HEK293 (cell line): ENCODE measurements at regions not wholly inside any gene's neighbourhood (a gene's known extent, or its start where the extent isn't known, plus 50 kb on each side); places are given as distances from the start of the nearest gene placed in this dataset.

Source experiments
- CTCF ChIA-PET: fragments of 350-600 bp; formaldehyde crosslinking; extraction: SDS; loops from one replicate; lab custom pipeline; 2021; ENCODE audit warnings: antibody characterized with exemption; lab: Yijun Ruan, JAX
- POLR2A ChIA-PET: fragments of 300-600 bp; formaldehyde crosslinking; extraction: SDS; loops from one replicate; lab custom pipeline; 2020; ENCODE audit warnings: antibody characterized with exemption, inconsistent platforms; lab: Yijun Ruan, JAX
- H3K27ac ChIP-seq: fragments of 200-500 bp; sonication (Bioruptor generic); 2 replicates; pipeline ENCODE4 v1.5.1; 2014; ENCODE audit warnings: low read depth, low read length, control low read depth, inconsistent platforms; ENCODE audit errors: extremely low read depth
- H3K36me3 ChIP-seq, 2 experiments: fragments of 200-500 bp in 1 of 2; sonication (Bioruptor generic) in 1 of 2; 1 replicate in 1 of 2; 2 replicates in 1 of 2; pipeline ENCODE4 v1.5.1; 2014 to 2017; ENCODE audit warnings: inconsistent platforms in 2 of 2, low read length in 2 of 2; ENCODE audit not compliant: control insufficient read depth in 2 of 2, insufficient read depth in 1 of 2
- H3K4me1 ChIP-seq: fragments of 200-500 bp; sonication (Bioruptor generic); 2 replicates; pipeline ENCODE4 v1.5.1; 2014; ENCODE audit warnings: mild to moderate bottlenecking, low read length, inconsistent platforms; ENCODE audit not compliant: control insufficient read depth, insufficient read depth
- H3K4me3 ChIP-seq: 2 replicates; pipeline ENCODE4 v1.5.1; 2011; ENCODE audit warnings: low read depth, mild to moderate bottlenecking, control low read depth, low read length, moderate library complexity
- H3K9me3 ChIP-seq: fragments of 200-500 bp; sonication (Bioruptor generic); 2 replicates; pipeline ENCODE4 v1.5.1; 2014; ENCODE audit warnings: low read depth, low read length, inconsistent platforms; ENCODE audit not compliant: control insufficient read depth, insufficient read depth
- GLI2 ChIP-seq: fragments of 450-650 bp; formaldehyde crosslinking; IDR thresholded peaks from 2 replicates; pipeline ENCODE4; 2017; ENCODE audit warnings: missing biosample characterization, missing genetic modification characterization, low read depth, borderline replicate concordance
- GLIS2 ChIP-seq: fragments of 450-650 bp; formaldehyde crosslinking; IDR thresholded peaks from 2 replicates; pipeline ENCODE4 v1.5.1; 2016; ENCODE audit warnings: missing biosample characterization, missing genetic modification characterization
- REPIN1 ChIP-seq: fragments of 450-650 bp; formaldehyde crosslinking; IDR thresholded peaks from 2 replicates; pipeline ENCODE4 v1.5.1; 2017; ENCODE audit warnings: missing biosample characterization, missing genetic modification characterization, low read depth
- ZBTB1 ChIP-seq: fragments of 450-650 bp; formaldehyde crosslinking; IDR thresholded peaks from 2 replicates; pipeline ENCODE4 v1.5.1; 2016; ENCODE audit warnings: missing biosample characterization, missing genetic modification characterization
- ZBTB17 ChIP-seq: fragments of 450-650 bp; formaldehyde crosslinking; IDR thresholded peaks from 2 replicates; pipeline ENCODE4 v1.5.1; 2016; ENCODE audit warnings: missing biosample characterization, missing genetic modification characterization
- ZEB2 ChIP-seq: fragments of 450-650 bp; formaldehyde crosslinking; IDR thresholded peaks from 2 replicates; pipeline ENCODE4 v1.5.1; 2016; ENCODE audit warnings: missing biosample characterization, missing genetic modification characterization
- ZFP69B ChIP-seq: fragments of 450-650 bp; formaldehyde crosslinking; IDR thresholded peaks from 2 replicates; pipeline ENCODE4 v1.5.1; 2016; ENCODE audit warnings: missing biosample characterization, missing genetic modification characterization
- ZIC2 ChIP-seq: fragments of 450-650 bp; formaldehyde crosslinking; IDR thresholded peaks from 2 replicates; pipeline ENCODE4 v1.5.1; 2016; ENCODE audit warnings: missing biosample characterization, missing genetic modification characterization
- ZNF169 ChIP-seq: fragments of 450-650 bp; formaldehyde crosslinking; IDR thresholded peaks from 2 replicates; pipeline ENCODE4 v1.5.1; 2016; ENCODE audit warnings: missing biosample characterization, missing genetic modification characterization
- ZNF174 ChIP-seq: fragments of 450-650 bp; formaldehyde crosslinking; IDR thresholded peaks from 2 replicates; pipeline ENCODE4 v1.5.0; 2017; ENCODE audit warnings: missing biosample characterization, mild to moderate bottlenecking, missing genetic modification characterization
- ZNF221 ChIP-seq: fragments of 450-650 bp; formaldehyde crosslinking; IDR thresholded peaks from 2 replicates; pipeline ENCODE4 v1.5.1; 2017; ENCODE audit warnings: missing biosample characterization, missing genetic modification characterization, borderline replicate concordance
- ZNF324 ChIP-seq: fragments of 450-650 bp; formaldehyde crosslinking; IDR thresholded peaks from 2 replicates; pipeline ENCODE4 v1.5.1; 2016; ENCODE audit warnings: missing biosample characterization, missing genetic modification characterization
- ZNF404 ChIP-seq: fragments of 450-650 bp; formaldehyde crosslinking; IDR thresholded peaks from 2 replicates; pipeline ENCODE4 v1.5.1; 2017; ENCODE audit warnings: missing biosample characterization, missing genetic modification characterization
- ZNF549 ChIP-seq: fragments of 450-650 bp; IDR thresholded peaks from 2 replicates; pipeline ENCODE4 v1.5.1; 2018; ENCODE audit warnings: missing biosample characterization, missing genetic modification characterization, mild to moderate bottlenecking, inconsistent platforms, moderate library complexity
- ZNF571 ChIP-seq: fragments of 450-650 bp; formaldehyde crosslinking; IDR thresholded peaks from 2 replicates; pipeline ENCODE4 v1.5.0; 2017; ENCODE audit warnings: missing biosample characterization, missing genetic modification characterization
- ZNF585B ChIP-seq: fragments of 450-650 bp; formaldehyde crosslinking; IDR thresholded peaks from 2 replicates; pipeline ENCODE4 v1.5.1; 2016; ENCODE audit warnings: missing biosample characterization, missing genetic modification characterization
- ZNF677 ChIP-seq: fragments of 450-650 bp; IDR thresholded peaks from 2 replicates; pipeline ENCODE4 v1.5.0; 2018; ENCODE audit warnings: missing biosample characterization, mild to moderate bottlenecking, missing genetic modification characterization, moderate library complexity
- ZXDB ChIP-seq: fragments of 450-650 bp; formaldehyde crosslinking; IDR thresholded peaks from 2 replicates; pipeline ENCODE4 v1.5.1; 2016; ENCODE audit warnings: missing biosample characterization, missing genetic modification characterization
- TF ChIP-seq, protein P1 (sequence below): fragments of 450-650 bp; formaldehyde crosslinking; optimal IDR thresholded peaks from 2 replicates; pipeline ENCODE3; 2016; ENCODE audit warnings: missing biosample characterization, mild to moderate bottlenecking, missing genetic modification characterization
- TF ChIP-seq, protein P2 (sequence below): fragments of 450-650 bp; formaldehyde crosslinking; IDR thresholded peaks from 2 replicates; pipeline ENCODE4 v1.5.1; 2016; ENCODE audit warnings: missing biosample characterization, missing genetic modification characterization
- TF ChIP-seq, protein P3 (sequence below): fragments of 450-650 bp; formaldehyde crosslinking; IDR thresholded peaks from 2 replicates; pipeline ENCODE4 v1.5.1; 2016; ENCODE audit warnings: missing biosample characterization, missing genetic modification characterization
- TF ChIP-seq, protein P4 (sequence below): sonication (generic); formaldehyde crosslinking; IDR thresholded peaks from 2 replicates; pipeline ENCODE4 v1.8.1; 2022; ENCODE audit warnings: mild to moderate bottlenecking, moderate library complexity, missing genetic modification reagents
- TF ChIP-seq, protein P5 (sequence below): fragments of 450-650 bp; formaldehyde crosslinking; IDR thresholded peaks from 2 replicates; pipeline ENCODE4 v1.5.1; 2016; ENCODE audit warnings: missing biosample characterization, missing genetic modification characterization
- TF ChIP-seq, protein P6 (sequence below): fragments of 450-650 bp; formaldehyde crosslinking; IDR thresholded peaks from 2 replicates; pipeline ENCODE4 v1.5.1; 2016; ENCODE audit warnings: missing biosample characterization, missing genetic modification characterization
- TF ChIP-seq, protein P7 (sequence below): fragments of 450-650 bp; formaldehyde crosslinking; IDR thresholded peaks from 2 replicates; pipeline ENCODE4 v1.5.1; 2016; ENCODE audit warnings: missing biosample characterization, missing genetic modification characterization

DNA sequence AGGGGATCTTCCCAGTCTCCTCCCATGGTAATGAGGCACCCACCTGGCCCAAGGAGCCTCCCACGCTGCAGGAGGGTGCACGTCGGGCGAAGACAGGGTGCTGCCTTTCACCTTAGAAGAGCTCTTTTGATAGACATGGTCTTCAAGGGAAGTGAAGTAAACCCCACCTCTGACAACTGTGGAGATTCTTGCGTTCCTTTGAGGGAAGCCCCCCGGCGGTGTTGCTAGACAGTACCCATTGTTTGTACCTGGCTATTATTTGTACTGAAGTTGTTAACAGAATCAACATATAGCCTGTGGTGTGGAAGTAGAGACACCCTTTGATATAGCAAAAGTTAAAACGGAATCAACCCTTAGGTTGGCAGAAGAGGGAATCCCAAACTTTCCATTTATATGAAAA, 648.0 kb downstream of the GALR1 start (continued):
- TF ChIP-seq ZNF404 (tag by site-specific recombination), result no peak
- no peak for TF ChIP-seq ZBTB1 (tag by site-specific recombination)
- no peak for TF ChIP-seq ZNF677 (tag by site-specific recombination)
- TF ChIP-seq GLI2 (tag by site-specific recombination), result no peak
- TF ChIP-seq ZBTB17, result no peak
- TF ChIP-seq ZXDB (tag by site-specific recombination), result no peak
- no peak for TF ChIP-seq ZIC2 (tag by site-specific recombination)
- no peak for TF ChIP-seq ZNF169 (tag by site-specific recombination)
- no peak for TF ChIP-seq ZNF585B (tag by site-specific recombination)

DNA sequence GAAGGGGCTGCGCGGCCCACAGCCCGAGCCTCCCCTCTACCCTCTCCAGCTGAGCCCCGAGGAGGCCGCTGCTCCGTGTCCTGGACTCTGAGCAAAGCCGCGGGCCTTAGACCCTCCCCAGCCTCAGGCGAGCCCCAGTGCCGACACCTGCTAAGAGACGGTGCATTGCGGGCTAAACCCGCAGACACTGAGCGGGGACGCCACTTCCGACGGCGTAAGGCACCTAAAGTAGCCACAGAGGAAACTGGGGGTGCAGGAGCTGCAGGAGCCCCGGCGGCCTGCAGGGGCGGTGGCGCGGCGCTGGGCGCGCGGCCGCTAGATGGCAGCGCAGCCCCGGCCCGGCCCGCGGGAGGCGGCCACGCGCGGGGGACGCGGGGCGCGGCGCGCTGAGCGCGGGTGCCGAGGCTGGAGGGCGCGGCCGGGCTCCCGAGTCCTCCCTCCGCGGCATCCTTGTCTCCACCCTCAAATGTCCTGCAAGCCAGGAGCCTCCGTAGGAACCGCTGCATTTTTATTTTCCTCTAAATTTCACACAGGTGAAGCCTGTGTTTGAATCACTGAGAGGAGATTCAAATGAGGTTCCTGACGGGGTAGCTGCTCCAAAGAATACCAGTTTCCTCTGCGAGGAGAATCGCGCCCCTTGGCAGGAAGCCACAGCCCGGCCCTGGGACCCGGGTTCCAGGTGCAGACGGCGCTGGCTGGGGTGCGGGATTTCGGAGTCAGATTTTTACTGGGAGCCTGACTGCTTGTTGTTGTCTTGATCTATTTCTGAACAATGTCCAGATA, 650.5 kb downstream of the GALR1 start:
- ChIA-PET POLR2A (no interaction called here), CTCF (interaction anchor here (0.5 to 1.4 kb wide), 8 partner anchors 8 to 1475 kb away, joined by 3 to 4 read pairs (median 4); no protein-coding TSS in a partner anchor)
- TF ChIP-seq, protein P1, sequence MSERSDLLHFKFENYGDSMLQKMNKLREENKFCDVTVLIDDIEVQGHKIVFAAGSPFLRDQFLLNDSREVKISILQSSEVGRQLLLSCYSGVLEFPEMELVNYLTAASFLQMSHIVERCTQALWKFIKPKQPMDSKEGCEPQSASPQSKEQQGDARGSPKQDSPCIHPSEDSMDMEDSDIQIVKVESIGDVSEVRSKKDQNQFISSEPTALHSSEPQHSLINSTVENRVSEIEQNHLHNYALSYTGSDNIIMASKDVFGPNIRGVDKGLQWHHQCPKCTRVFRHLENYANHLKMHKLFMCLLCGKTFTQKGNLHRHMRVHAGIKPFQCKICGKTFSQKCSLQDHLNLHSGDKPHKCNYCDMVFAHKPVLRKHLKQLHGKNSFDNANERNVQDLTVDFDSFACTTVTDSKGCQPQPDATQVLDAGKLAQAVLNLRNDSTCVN (tag by site-specific recombination), result peak; percentile 2
- TF ChIP-seq, protein P2, sequence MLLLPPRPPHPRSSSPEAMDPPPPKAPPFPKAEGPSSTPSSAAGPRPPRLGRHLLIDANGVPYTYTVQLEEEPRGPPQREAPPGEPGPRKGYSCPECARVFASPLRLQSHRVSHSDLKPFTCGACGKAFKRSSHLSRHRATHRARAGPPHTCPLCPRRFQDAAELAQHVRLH (tag by site-specific recombination), result no peak
- TF ChIP-seq, protein P3, sequence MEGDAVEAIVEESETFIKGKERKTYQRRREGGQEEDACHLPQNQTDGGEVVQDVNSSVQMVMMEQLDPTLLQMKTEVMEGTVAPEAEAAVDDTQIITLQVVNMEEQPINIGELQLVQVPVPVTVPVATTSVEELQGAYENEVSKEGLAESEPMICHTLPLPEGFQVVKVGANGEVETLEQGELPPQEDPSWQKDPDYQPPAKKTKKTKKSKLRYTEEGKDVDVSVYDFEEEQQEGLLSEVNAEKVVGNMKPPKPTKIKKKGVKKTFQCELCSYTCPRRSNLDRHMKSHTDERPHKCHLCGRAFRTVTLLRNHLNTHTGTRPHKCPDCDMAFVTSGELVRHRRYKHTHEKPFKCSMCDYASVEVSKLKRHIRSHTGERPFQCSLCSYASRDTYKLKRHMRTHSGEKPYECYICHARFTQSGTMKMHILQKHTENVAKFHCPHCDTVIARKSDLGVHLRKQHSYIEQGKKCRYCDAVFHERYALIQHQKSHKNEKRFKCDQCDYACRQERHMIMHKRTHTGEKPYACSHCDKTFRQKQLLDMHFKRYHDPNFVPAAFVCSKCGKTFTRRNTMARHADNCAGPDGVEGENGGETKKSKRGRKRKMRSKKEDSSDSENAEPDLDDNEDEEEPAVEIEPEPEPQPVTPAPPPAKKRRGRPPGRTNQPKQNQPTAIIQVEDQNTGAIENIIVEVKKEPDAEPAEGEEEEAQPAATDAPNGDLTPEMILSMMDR (tag by site-specific recombination), result no peak
- TF ChIP-seq, protein P4, sequence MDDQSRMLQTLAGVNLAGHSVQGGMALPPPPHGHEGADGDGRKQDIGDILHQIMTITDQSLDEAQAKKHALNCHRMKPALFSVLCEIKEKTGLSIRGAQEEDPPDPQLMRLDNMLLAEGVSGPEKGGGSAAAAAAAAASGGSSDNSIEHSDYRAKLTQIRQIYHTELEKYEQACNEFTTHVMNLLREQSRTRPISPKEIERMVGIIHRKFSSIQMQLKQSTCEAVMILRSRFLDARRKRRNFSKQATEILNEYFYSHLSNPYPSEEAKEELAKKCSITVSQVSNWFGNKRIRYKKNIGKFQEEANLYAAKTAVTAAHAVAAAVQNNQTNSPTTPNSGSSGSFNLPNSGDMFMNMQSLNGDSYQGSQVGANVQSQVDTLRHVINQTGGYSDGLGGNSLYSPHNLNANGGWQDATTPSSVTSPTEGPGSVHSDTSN, result no peak
- TF ChIP-seq ZEB2 (no peak), ZNF549 (tag by site-specific recombination) (no peak)
- H3K27ac ChIP-seq, result peak overlapping the region; percentile 16; the same call in 1 of the 2 replicates
- H3K4me1 ChIP-seq, result no peaks in the 10 kb centered on the region
- H3K36me3 ChIP-seq, result no peaks in the 10 kb centered on the region
- peak overlapping the region; percentile 28 for H3K4me3 ChIP-seq
- H3K9me3 ChIP-seq, result no peaks in the 10 kb centered on the region

DNA sequence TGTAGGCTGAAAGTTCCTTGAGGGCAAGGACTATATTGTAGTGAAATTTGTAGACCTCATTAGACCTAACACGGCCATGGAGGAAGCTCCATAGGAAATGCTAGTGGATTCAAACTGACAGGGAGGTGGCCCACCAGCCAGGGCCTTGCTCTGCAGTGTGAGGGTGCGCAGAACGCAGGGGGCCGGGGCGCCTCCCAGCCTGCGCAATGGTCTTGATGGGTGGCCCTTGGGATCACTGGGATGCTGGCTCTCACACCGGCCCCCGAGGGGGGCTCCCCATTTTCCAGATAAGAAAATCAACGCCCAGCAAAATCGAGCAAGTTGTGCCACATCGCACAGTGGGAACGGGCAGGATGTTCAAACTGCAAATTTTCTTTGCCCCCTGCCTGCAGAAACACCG, 655.4 kb downstream of the GALR1 start:
- no peaks in the 10 kb centered on the region for H3K9me3 ChIP-seq
- ChIA-PET POLR2A (no interaction called here), CTCF (no interaction called here)
- H3K4me3 ChIP-seq, result no peak overlapping the region
- no peak overlapping the region for H3K27ac ChIP-seq
- no peaks in the 10 kb centered on the region for H3K4me1 ChIP-seq
- H3K36me3 ChIP-seq, result no peaks in the 10 kb centered on the region
- TF ChIP-seq ZNF221 (tag by site-specific recombination) (no peak), ZFP69B (tag by site-specific recombination) (no peak), ZNF571 (no peak), REPIN1 (tag by site-specific recombination) (no peak), ZNF174 (no peak), ZNF404 (tag by site-specific recombination) (no peak), GLIS2 (tag by site-specific recombination) (no peak), ZNF324 (no peak)
- TF ChIP-seq, protein P5, sequence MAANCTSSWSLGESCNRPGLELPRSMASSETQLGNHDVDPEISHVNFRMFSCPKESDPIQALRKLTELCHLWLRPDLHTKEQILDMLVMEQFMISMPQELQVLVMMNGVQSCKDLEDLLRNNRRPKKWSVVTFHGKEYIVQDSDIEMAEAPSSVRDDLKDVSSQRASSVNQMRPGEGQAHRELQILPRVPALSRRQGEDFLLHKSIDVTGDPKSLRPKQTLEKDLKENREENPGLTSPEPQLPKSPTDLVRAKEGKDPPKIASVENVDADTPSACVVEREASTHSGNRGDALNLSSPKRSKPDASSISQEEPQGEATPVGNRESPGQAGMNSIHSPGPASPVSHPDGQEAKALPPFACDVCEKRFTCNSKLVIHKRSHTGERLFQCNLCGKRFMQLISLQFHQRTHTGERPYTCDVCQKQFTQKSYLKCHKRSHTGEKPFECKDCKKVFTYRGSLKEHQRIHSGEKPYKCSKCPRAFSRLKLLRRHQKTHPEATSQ (tag by site-specific recombination), result no peak
- TF ChIP-seq, protein P6, sequence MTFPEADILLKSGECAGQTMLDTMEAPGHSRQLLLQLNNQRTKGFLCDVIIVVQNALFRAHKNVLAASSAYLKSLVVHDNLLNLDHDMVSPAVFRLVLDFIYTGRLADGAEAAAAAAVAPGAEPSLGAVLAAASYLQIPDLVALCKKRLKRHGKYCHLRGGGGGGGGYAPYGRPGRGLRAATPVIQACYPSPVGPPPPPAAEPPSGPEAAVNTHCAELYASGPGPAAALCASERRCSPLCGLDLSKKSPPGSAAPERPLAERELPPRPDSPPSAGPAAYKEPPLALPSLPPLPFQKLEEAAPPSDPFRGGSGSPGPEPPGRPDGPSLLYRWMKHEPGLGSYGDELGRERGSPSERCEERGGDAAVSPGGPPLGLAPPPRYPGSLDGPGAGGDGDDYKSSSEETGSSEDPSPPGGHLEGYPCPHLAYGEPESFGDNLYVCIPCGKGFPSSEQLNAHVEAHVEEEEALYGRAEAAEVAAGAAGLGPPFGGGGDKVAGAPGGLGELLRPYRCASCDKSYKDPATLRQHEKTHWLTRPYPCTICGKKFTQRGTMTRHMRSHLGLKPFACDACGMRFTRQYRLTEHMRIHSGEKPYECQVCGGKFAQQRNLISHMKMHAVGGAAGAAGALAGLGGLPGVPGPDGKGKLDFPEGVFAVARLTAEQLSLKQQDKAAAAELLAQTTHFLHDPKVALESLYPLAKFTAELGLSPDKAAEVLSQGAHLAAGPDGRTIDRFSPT (tag by site-specific recombination), result no peak
- TF ChIP-seq, protein P7, sequence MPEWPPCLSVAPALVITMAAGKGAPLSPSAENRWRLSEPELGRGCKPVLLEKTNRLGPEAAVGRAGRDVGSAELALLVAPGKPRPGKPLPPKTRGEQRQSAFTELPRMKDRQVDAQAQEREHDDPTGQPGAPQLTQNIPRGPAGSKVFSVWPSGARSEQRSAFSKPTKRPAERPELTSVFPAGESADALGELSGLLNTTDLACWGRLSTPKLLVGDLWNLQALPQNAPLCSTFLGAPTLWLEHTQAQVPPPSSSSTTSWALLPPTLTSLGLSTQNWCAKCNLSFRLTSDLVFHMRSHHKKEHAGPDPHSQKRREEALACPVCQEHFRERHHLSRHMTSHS, result no peak
